ENCODE measurements at regions not wholly inside any gene's neighbourhood (a gene's known extent, or its start where the extent isn't known, plus 50 kb on each side); places are given as distances from the start of the nearest gene placed in this dataset.

DNA sequence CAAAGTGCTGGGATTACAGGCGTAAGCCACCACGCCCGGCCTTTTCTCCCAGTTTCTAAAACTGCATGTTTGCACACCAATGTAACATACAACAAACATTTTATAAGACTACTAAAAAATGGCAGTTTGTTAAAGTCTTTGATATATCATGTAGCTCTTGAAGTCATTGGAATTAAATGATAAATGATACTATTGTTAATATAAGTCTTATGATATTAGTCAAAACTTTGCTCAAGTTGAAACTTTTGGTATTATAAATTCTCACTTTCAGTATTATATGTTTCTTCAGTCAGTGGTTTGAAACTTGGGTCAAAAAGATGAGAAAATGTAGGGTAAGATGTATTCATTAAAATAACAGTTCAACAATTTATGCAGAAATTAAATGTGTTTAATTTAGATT, 117.6 kb upstream of the TBL1XR1 start:
- no peak for DNase-seq (ENCODE audit: insufficient read length, low spot score)
- no peak for TF ChIP-seq CTCF (IDR thresholded peaks at IDR 0.05; ENCODE audit: insufficient read depth, missing control alignments)
- FAIRE-seq, result no peak

GRCh38 chr3:177317247-177317646, 120.0 kb upstream of the TBL1XR1 start:
- no peak for DNase-seq (ENCODE audit: insufficient read length, low spot score)

DNA sequence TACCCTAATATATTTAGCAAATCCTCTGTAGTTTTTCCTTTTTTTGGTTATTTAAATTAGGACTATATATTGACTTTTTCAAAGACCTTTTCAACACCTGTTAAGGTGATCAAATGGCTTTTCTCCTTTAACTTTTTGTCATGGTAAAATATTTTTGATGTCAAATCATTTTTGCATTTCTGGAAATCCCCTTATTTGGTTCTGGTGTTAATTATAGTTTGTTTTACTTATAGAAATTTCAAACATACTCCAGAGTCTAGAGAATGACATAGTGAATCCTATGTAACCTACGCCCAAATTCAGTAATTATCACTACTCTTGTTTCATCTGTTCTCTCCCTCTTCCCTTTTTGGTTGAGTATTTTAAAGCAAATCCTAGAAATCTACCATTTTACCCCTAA, 121.3 kb upstream of the TBL1XR1 start:
- no peak for TF ChIP-seq CTCF (IDR thresholded peaks at IDR 0.05; ENCODE audit: insufficient read depth, missing control alignments)
- FAIRE-seq, result no peak
- no peak for DNase-seq (ENCODE audit: insufficient read length, low spot score)

More at GRCh38 chr3:177317247-177317646, 120.0 kb upstream of the TBL1XR1 start:
- no peak for TF ChIP-seq CTCF (IDR thresholded peaks at IDR 0.05; ENCODE audit: insufficient read depth, missing control alignments)
- FAIRE-seq, result no peak

DNA sequence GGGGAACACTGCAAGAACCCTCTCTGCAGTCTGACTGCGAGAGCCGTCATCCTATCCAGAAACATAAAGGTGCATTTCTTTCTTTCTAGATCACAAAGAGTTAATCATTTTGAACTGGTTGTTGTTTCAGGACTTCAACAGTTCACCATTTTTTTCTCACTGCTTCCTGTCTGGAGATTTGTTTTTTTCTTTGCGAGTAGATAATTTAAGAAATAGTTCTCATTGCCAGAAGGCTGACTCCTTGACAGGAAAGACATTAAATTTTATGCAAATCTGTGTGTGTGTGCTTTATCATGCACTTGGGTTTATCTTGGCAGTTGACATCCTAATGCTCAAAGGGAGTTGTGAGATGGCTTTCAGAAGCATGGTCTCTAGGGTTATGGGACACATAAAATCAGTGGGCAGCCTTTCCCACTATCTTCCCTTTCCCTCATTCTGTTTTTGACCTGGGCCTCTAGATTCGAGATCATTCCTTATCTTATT, 123.5 kb upstream of the TBL1XR1 start:
- TF ChIP-seq CTCF (IDR thresholded peaks at IDR 0.05; ENCODE audit: insufficient read depth, missing control alignments), result no peak
- no peak for FAIRE-seq
- no peak for DNase-seq (ENCODE audit: insufficient read length, low spot score)

- TF ChIP-seq CTCF (IDR thresholded peaks at IDR 0.05; ENCODE audit: insufficient read depth, missing control alignments), result no peak
- FAIRE-seq (no peak), DNase-seq (ENCODE audit: insufficient read length, low spot score) (no peak)
These were observed 124.5 kb upstream of the TBL1XR1 start for GRCh38 chr3:177321819-177322218.

DNA sequence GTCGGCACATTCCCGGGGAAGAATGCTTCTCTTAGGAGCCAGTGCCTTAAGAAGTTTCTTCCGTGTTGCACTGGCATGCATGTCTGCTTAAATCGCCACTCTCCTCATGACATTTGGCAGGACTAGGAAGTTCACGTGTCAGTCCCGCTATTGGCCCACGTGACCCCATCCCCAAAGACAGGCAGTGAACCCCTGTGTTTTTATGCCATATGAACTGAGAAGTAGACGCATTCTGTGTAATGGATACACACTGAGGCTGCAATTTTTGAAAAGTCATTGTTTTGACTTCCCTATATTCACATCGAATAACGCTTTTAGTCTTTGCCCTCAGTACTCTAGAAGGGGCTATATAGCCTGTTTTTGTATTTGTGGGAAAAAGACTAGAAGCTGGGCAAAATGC, 125.6 kb upstream of the TBL1XR1 start:
- TF ChIP-seq CTCF (IDR thresholded peaks at IDR 0.05; ENCODE audit: insufficient read depth, missing control alignments), result no peak
- DNase-seq (ENCODE audit: insufficient read length, low spot score), result no peak
- FAIRE-seq, result no peak

- FAIRE-seq (no peak), DNase-seq (ENCODE audit: insufficient read length, low spot score) (no peak)
- no peak for TF ChIP-seq CTCF (IDR thresholded peaks at IDR 0.05; ENCODE audit: insufficient read depth, missing control alignments)
These were observed 132.6 kb upstream of the TBL1XR1 start for GRCh38 chr3:177329854-177330253.
